SK-N-MC (cell line): ENCODE measurements at regions not wholly inside any gene's neighbourhood (a gene's known extent, or its start where the extent isn't known, plus 50 kb on each side); places are given as distances from the start of the nearest gene placed in this dataset.

ENCODE experiments used
- EZH2 ChIP-seq: fragments of 200-600 bp; sonication (generic); IDR thresholded peaks from one replicate; pipeline ENCODE4 v1.6.1; 2017; ENCODE audit warnings: antibody characterized with exemption
- FOXP2 ChIP-seq: optimal IDR thresholded peaks from 2 replicates; pipeline ENCODE3; 2011; ENCODE audit warnings: mild to moderate bottlenecking, moderate library complexity; ENCODE audit not compliant: insufficient read depth; ENCODE audit errors: extremely low read length, control extremely low read depth
- POLR2AphosphoS5 ChIP-seq: IDR thresholded peaks from 2 replicates; pipeline ENCODE4 v1.6.1; 2012; ENCODE audit warnings: mild to moderate bottlenecking, low read depth, low read length, borderline replicate concordance

DNA sequence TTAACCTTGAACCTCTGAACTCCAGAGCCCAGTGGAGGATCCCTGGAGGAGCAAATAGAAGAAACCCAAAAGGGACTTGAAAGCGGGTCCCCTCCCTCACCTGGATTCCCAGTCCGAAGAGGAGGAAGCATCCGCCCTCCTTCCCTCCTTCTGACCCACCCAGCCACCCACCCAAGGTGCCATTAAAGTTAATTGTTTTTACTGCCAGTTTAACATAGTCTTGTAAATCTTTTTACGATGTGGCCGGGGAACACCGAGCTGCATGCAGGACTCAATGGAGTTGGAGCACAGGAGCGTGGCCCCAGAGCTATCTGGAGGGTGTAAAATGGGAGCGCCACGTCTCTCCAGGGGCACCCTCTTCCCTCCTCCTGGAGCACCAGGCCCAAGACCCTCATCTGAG is 49.9 kb upstream of the TBX3 start:
- no peak for TF ChIP-seq POLR2AphosphoS5
- no peak for TF ChIP-seq EZH2
- TF ChIP-seq FOXP2, result no peak
